GM12878 (cell line): ENCODE measurements at regions not wholly inside any gene's neighbourhood (a gene's known extent, or its start where the extent isn't known, plus 50 kb on each side); places are given as distances from the start of the nearest gene placed in this dataset.

Experiments used
- ATAC-seq: fragments of 200-7000 bp; cut with Tn5 transposase; 3 replicates; pipeline ENCODE4 v1.9.1; 2020; ENCODE audit warnings: mild to moderate bottlenecking, moderate library complexity
- BruUV-seq: library from RNA; stranded (reverse); fragments of 400-500 nt; replicated peaks from 2 replicates; lab custom pipeline; 2021; lab: Mats Ljungman, UMichigan
- CTCF ChIA-PET: fragments of 300-600 bp; sonication (Branson Sonifier 250); formaldehyde crosslinking; extraction: SDS; loops from one replicate; lab custom pipeline; 2021; ENCODE audit warnings: inconsistent platforms; lab: Yijun Ruan, JAX
- POLR2A ChIA-PET: fragments of 350-600 bp; formaldehyde crosslinking; extraction: SDS; loops from one replicate; lab custom pipeline; 2021; ENCODE audit warnings: inconsistent platforms; lab: Charles Lee
- RAD21 ChIA-PET: fragments of 300-600 bp; sonication (Branson Sonifier 250); formaldehyde crosslinking; loops from one replicate; lab custom pipeline; 2023; ENCODE audit warnings: antibody characterized with exemption; ENCODE audit not compliant: unreplicated experiment; lab: Charles Lee
- SMC1A ChIA-PET: fragments of 300-600 bp; sonication (Branson Sonifier 250); formaldehyde crosslinking; loops from one replicate; lab custom pipeline; 2023; ENCODE audit not compliant: unreplicated experiment, uncharacterized antibody; lab: Charles Lee
- DNase-seq: peaks from one replicate; pipeline ENCODE4 v3.0.0-alpha.2; 2011; ENCODE audit warnings: low read depth, low spot score
- FAIRE-seq: peaks from 3 replicates; lab custom pipeline; 2011; peaks lifted over from hg19 to GRCh38; lab: Jason Lieb, UNC
- H2AFZ ChIP-seq: 2 replicates; pipeline ENCODE4 v1.6.0; 2011; ENCODE audit warnings: low read depth, low read length, control low read depth; ENCODE audit not compliant: control insufficient read depth
- H3K27ac ChIP-seq: 2 replicates; pipeline ENCODE4 v1.5.1; 2011; ENCODE audit warnings: control low read depth; ENCODE audit not compliant: control insufficient read depth, insufficient read depth
- H3K27me3 ChIP-seq, 2 experiments: replicated peaks in 1 of 2; 2 replicates each; pipeline versions ENCODE4 v1.6.0 to v1.6.1; 2011; ENCODE audit warnings: low read length in 1 of 2; ENCODE audit not compliant: control insufficient read depth in 2 of 2, insufficient read depth in 2 of 2
- H3K36me3 ChIP-seq, 2 experiments: 2 replicates each; pipeline ENCODE4 v1.5.1; 2011; ENCODE audit warnings: low read length in 1 of 2; ENCODE audit not compliant: control insufficient read depth in 2 of 2, insufficient read depth in 2 of 2
- H3K4me1 ChIP-seq: 2 replicates; pipeline ENCODE4 v1.6.1; 2011; ENCODE audit warnings: mild to moderate bottlenecking, low read length, moderate library complexity, mixed read lengths; ENCODE audit not compliant: control insufficient read depth, insufficient read depth
- H3K4me2 ChIP-seq: 2 replicates; pipeline ENCODE4 v1.6.0; 2011; ENCODE audit warnings: control low read depth; ENCODE audit not compliant: control insufficient read depth, insufficient read depth
- H3K4me3 ChIP-seq: fragments of 200-600 bp; sonication (generic); 2 replicates; pipeline ENCODE4 v1.5.1; 2016
- H3K79me2 ChIP-seq: 2 replicates; pipeline ENCODE4 v1.6.0; 2011; ENCODE audit warnings: low read length; ENCODE audit not compliant: control insufficient read depth, insufficient read depth
- H3K9ac ChIP-seq: 2 replicates; pipeline ENCODE4 v1.8.0; 2011; ENCODE audit warnings: low read length, control low read depth, mixed read lengths; ENCODE audit not compliant: control insufficient read depth, insufficient read depth
- H3K9me3 ChIP-seq: replicated peaks from 3 replicates; pipeline ENCODE4 v1.5.1; 2011; ENCODE audit warnings: mild to moderate bottlenecking, low read length; ENCODE audit not compliant: control insufficient read depth, insufficient read depth
- H4K20me1 ChIP-seq: 2 replicates; pipeline ENCODE4 v1.6.0; 2011; ENCODE audit not compliant: control insufficient read depth, insufficient read depth
- BCLAF1 ChIP-seq: fragments of 450-650 bp; IDR thresholded peaks from 2 replicates; pipeline ENCODE4 v1.6.1; 2017; ENCODE audit warnings: antibody characterized with exemption, mild to moderate bottlenecking, moderate library complexity
- MTA3 ChIP-seq: IDR thresholded peaks from 2 replicates; pipeline ENCODE4 v1.6.1; 2012; ENCODE audit warnings: low read length, inconsistent platforms, borderline replicate concordance
- NBN ChIP-seq: fragments of 450-650 bp; IDR thresholded peaks from 2 replicates; pipeline ENCODE4 v1.6.1; 2016
- NFIC ChIP-seq: IDR thresholded peaks from 2 replicates; pipeline ENCODE4 v1.6.1; 2012; ENCODE audit warnings: low read depth, mild to moderate bottlenecking, inconsistent platforms, low read length, moderate library complexity
- NR2F1 ChIP-seq: fragments of 450-650 bp; conservative IDR thresholded peaks from 2 replicates; pipeline ENCODE4 v1.6.1; 2017; ENCODE audit warnings: mild to moderate bottlenecking
- PAX5 ChIP-seq: IDR thresholded peaks from 2 replicates; pipeline ENCODE4 v1.6.1; 2011; ENCODE audit warnings: low read depth, low read length, borderline replicate concordance
- POLR2AphosphoS5 ChIP-seq: IDR thresholded peaks from 2 replicates; pipeline ENCODE4 v1.6.1; 2011; ENCODE audit warnings: mild to moderate bottlenecking, low read length, inconsistent platforms
- WGBS: methylation state at CpG from one replicate; pipeline ENCODE4 v1.1.6; 2016; ENCODE audit warnings: low lambda C conversion rate; ENCODE audit not compliant: insufficient replicate concordance, insufficient coverage; ENCODE audit errors: missing lambda C conversion rate; 5-methylcytosine and 5-hydroxymethylcytosine counted together
- in situ Hi-C: fragments of 300-500 bp; cut with MboI; formaldehyde crosslinking; loops from 9 replicates; pipeline ENCODE4 v1.14.3; 2018; ENCODE audit warnings: mixed read lengths
- intact Hi-C: fragments of 100-400 bp; cut with micrococcal nuclease; formaldehyde crosslinking; loops from one replicate; pipeline ENCODE4 v1.14.2; 2022; ENCODE audit not compliant: unreplicated experiment
- TF ChIP-seq, protein P1 (sequence below): fragments of 450-650 bp; IDR thresholded peaks from 2 replicates; pipeline ENCODE4 v1.6.1; 2016; ENCODE audit warnings: mild to moderate bottlenecking, moderate library complexity, borderline replicate concordance

- Histone ChIP-seq H3K36me3 (no peaks in the 10 kb centered on the region), H3K4me3 (no peak overlapping the region), H2AFZ (no peak overlapping the region), H3K27me3 (no peaks in the 10 kb centered on the region), H3K9me3 (no peaks in the 10 kb centered on the region), H3K4me2 (no peak overlapping the region), H3K79me2 (no peaks in the 10 kb centered on the region), H4K20me1 (no peaks in the 10 kb centered on the region), H3K4me1 (no peaks in the 10 kb centered on the region), H3K27ac (no peak overlapping the region), H3K9ac (no peak overlapping the region)
- ChIA-PET RAD21 (no interaction called here), POLR2A (interaction anchor here (0.5 kb wide), 1 partner anchor 46 kb away, joined by 5 read pairs; no protein-coding TSS in a partner anchor), CTCF (no interaction called here), SMC1A (no interaction called here)
- no peak for DNase-seq
- WGBS, result 0% methylated on average over 1 of the region's 1 CpG
- no peak for ATAC-seq
- TF ChIP-seq NR2F1 (no peak), BCLAF1 (no peak), NFIC (no peak), PAX5 (no peak), NBN (no peak), POLR2AphosphoS5 (no peak), MTA3 (no peak)
- TF ChIP-seq, protein P1, sequence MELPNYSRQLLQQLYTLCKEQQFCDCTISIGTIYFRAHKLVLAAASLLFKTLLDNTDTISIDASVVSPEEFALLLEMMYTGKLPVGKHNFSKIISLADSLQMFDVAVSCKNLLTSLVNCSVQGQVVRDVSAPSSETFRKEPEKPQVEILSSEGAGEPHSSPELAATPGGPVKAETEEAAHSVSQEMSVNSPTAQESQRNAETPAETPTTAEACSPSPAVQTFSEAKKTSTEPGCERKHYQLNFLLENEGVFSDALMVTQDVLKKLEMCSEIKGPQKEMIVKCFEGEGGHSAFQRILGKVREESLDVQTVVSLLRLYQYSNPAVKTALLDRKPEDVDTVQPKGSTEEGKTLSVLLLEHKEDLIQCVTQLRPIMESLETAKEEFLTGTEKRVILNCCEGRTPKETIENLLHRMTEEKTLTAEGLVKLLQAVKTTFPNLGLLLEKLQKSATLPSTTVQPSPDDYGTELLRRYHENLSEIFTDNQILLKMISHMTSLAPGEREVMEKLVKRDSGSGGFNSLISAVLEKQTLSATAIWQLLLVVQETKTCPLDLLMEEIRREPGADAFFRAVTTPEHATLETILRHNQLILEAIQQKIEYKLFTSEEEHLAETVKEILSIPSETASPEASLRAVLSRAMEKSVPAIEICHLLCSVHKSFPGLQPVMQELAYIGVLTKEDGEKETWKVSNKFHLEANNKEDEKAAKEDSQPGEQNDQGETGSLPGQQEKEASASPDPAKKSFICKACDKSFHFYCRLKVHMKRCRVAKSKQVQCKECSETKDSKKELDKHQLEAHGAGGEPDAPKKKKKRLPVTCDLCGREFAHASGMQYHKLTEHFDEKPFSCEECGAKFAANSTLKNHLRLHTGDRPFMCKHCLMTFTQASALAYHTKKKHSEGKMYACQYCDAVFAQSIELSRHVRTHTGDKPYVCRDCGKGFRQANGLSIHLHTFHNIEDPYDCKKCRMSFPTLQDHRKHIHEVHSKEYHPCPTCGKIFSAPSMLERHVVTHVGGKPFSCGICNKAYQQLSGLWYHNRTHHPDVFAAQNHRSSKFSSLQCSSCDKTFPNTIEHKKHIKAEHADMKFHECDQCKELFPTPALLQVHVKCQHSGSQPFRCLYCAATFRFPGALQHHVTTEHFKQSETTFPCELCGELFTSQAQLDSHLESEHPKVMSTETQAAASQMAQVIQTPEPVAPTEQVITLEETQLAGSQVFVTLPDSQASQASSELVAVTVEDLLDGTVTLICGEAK, result no peak
- intact Hi-C loops (no loop called here), in situ Hi-C loops (no loop called here)
- no peak for FAIRE-seq
- no TSS peak for BruUV-seq
Measured at GRCh38 chr2:220531216-220531615, 903.8 kb downstream of the SLC4A3 start.
